Limb (tissue), 2 donors: ENCODE measurements at regions not wholly inside any gene's neighbourhood (a gene's known extent, or its start where the extent isn't known, plus 50 kb on each side); places are given as distances from the start of the nearest gene placed in this dataset.

Source experiments
- DNase-seq, 2 donors: peaks; one replicate each; pipeline ENCODE4 v3.0.0-alpha.2; 2016; ENCODE audit errors: extremely low spot score in 2 of 2

DNA sequence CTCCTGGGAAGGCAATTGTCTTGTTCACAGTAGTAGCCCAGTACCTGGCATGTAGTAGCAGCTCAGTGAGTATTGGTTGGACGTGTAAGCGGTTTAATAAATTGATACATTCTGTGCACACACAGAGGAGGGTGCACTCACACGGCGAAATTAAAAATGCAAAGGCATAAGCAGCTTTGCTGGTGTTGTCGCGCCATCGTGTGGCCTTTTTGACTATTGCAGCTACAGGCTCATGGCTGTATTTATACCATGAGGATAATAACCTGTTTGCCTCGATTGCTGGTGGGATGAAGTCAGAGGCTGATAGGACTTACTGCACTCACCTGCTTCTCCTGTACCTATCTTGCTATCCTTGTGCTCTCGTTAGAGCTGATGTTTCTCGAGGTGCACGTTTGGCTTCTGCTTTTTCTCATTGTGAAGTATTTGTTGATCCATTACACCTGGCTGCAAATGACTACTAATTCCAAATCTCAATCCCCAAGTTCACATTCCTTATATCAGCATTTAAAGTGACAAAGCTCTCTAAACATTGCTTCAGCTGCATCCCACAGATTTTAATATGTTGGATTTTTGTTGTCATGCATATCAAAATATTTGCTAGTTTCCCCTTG lies 61.5 kb downstream of the TBXT start:
- peak; percentile 73 to 86 for DNase-seq

DNA sequence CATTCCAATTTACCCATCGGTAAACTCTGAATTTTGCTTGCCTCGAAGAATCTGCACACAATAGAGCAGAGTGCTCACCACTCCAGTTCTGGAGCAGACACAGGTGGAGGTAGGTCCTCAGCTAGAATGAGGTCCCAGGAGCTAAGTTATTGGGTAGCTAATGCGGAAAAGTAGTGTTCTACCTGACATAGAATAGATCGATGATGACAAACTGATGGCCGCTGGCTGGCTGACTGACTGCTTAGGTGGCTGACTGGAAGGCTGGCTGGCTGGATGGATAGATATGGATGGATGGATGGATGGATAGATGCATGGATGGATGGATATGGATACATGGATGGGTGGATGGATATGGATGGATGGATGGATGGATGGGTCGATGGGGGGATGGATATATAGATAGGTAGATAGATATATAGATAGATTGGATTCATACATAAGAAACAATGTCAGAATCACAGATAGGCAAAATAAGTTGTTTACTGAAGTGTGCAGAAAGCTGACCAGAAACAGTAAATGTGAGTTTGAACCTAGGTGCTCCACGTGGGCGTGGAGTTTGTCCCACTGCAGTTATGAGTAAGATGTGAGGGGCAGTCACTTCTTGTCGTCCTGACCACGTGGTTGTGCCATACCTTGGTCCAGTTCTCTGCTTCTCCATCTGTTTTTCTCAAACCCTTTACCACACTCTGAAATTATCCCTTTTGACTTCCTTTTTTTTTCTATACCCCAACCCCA lies 62.1 kb downstream of the TBXT start:
- DNase-seq, result no peak

DNA sequence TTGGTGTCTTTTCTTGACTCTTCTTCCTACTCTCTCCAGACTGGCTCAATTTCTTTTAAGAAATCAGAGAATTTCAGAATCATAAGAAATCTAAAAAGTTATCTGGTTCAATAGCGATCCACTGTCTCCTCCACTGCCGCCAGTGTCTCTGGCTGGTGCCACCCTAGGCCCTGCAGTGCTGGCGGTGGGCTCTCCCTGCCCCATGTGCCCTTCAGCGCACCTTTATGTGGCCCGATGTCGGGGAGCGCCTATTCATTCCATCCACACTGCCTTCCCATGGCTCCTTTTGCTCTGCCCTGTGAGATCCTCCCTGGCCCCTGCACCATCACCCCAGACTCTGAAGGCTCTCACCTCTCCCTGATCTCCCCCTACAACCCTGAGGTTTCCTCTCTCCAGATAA lies 62.8 kb downstream of the TBXT start:
- DNase-seq, result no peak

DNA sequence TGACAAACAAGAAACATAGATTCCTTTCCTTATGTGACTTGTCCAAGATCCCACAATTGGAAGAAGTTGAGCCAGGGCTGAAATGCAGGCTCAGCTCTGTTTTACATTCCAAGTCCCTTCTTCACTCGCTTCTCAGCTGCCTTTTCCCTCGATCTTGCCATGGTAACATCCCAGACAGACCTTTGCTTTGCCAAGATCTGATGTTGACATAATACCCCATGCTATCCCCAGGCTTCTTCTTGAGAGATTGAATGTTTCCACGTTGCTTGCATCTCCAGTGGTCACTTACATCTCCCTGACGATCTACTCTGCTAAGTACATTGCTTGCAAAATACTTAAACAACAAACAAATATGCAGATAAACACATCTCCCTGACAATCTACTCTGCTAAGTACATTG lies 63.5 kb downstream of the TBXT start:
- DNase-seq, result no peak

DNA sequence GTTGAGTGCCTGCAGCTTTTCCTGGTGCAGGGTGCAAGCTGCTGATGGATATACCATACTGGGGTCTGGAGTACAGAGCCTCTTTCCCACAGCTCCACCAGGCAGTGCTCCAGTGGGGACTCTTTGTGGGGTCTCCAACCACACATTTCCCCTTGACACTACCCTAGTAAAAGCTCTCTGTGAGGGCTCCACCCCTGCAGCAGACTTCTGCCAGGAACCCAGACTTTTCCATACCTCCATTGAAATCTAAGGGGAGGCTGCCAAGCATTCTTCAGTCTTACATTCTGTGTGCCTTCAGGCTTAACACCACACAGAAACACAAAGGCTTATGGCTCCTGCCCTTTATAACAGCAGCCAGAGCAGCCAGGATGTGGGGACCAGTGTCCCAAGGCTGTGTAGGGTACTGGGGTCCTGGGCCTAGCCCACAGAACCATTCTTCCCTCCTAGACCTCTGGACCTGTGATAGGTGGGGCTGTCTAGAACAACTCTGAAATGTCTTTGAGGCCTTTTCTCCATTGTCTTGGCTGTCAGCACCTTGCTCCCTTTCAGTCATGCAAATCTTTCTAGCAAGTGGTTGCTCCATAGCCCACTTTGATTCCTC lies 65.7 kb downstream of the TBXT start:
- DNase-seq, result no peak

DNA sequence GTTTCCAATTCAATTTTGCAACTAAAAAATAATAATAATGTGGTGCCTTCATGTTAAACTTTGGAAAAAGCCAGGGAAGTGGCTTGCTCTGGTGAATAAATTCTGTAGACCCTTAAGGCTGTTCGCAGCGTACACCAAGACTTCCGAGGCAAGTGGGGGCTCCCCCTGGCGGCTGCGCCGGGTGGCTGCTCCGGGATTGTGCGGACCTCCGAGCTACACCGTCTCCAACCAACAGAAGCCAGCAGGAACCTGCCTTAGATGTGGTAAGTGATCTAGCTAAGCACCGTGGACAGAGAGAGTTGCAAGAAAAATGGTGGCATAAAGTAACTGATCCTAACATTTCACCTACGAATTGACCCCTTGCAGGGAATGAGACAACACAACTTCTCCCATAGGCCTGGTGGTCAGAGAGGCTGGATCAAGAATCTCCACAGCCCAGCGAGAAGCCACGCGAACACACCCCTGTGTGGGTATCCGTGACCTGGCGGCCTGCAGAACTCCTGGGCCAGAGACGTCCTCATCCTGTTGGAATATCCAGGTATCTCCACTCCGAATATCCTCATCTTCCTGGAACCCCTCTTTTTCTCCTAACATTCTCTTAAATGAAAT lies 69.6 kb downstream of the TBXT start:
- DNase-seq, result peak; percentile 65 to 89

DNA sequence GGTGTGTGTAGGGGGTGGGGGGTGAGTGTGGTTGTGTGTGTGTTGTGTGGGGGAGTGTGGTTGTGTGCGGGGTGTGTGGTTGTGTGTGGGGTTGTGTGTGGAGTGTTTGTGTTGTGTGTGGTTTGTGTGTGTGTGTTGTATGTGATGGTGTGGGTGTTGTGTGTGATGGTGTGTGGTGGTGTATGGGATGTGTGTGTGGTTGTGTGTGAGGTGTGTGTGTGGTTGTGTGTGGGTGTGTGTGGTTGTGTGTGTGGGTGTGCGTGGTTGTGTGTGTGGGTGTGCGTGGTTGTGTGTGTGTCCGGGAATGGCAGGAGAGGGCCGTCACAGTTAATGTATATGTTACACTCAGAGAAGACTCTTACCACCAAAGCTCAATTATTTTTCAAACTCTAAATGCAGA lies 79.8 kb downstream of the TBXT start:
- no peak for DNase-seq

GRCh38 chr6:166087246-166087645 lies 80.4 kb downstream of the TBXT start:
- DNase-seq, result no peak

DNA sequence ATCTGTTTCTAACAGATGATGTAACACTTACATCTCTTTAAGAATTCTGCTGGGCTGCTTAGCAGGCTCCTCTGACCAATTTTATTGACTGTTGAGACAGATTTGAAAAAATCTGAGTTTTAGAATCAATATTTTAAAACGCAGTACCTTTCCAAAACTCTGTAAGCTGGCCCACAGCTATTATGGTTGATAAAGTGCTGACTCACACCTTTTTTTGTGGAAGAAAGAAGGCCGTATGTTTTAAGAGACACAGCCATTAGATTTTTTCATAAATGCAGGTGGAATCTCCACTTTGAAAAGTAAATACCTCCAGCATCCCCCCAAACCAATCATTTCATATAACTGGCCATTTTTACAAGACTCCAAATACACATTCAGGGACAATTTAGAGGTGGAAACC lies 82.2 kb downstream of the TBXT start:
- DNase-seq, result no peak

- DNase-seq, result no peak
Observed at GRCh38 chr6:166084951-166085350, 82.7 kb downstream of the TBXT start.

GRCh38 chr6:166079841-166080240 lies 87.8 kb downstream of the TBXT start:
- DNase-seq, result no peak

DNA sequence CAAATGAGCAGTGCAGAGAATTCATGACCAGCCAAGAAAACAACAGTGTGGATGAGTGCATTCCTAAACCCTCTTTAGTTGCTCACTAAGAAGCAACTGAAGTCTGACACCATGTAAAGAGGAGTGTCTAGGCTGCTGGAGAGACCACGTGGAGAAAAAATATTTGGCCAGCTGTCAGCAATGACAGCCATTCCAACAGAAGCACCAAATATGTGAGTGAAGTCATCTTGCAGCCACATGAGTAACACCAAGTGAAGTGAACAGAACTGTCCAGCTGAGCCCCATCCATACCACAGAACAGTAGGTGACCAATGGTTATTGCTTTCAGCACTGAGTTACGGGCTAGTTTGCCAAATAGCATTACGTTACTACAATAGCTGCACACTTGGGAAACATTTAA lies 89.4 kb downstream of the TBXT start:
- DNase-seq, result peak; percentile 60 to 63

DNA sequence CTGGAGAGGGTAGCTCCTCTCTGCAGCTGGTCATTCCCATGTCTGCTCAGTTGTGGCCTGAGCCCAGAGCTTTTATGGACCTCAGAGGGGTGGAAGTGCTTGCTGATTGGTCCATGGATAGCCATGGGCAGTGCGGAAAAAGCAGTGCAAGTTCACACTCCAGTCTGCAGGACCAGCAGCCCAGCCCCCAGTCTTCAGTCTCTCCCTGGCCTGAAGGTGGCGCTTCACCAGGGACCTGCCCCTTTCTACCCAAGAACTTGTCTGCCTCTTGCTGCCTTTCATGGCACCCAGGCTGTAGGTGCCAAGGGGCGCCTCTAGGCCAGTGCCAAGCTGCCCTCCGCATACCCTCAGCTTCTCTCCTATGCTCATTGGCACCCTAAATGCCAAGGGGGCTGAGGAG lies 91.0 kb downstream of the TBXT start:
- DNase-seq, result no peak

GRCh38 chr6:166075925-166076324 lies 91.7 kb downstream of the TBXT start:
- no peak for DNase-seq

DNA sequence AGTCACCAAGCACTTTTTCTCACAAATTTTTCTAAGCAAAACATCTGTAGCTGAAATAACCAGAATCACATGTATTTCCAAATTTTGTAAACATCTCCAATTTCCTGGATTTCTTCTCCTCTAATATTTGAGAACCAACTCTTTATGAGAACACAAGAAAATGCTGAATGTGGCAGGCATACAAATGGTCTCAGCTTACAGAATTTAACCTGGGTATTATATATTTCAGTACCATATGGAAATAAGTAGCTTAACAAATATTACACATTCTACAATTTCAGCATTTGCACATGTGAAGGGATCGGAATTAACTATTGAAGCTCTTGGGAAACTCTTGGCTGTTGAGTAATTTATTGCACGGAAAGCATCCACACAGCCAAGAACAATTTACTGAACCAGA lies 92.5 kb downstream of the TBXT start:
- no peak for DNase-seq

DNA sequence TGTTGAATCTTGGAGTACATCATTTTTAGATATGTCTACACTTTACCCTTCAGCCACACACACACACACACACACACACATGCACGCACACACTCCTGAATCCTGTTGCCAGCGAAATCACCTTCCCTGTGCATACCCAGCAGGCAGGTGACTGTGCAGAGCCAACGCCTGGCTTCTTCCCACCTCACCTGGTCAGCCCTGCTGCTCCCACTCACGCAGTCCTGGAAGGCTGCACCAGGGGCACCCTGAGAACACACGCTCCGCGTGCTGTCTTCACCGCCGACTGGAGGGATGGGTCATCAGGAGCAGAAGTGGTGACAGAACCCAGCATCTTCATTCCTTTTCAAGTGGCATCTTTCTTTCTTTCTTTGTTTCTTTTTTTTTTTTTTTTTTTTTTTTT lies 94.6 kb downstream of the TBXT start:
- no peak for DNase-seq

- no peak for DNase-seq
Observed at GRCh38 chr6:166068768-166069167, 98.9 kb downstream of the TBXT start.

- DNase-seq, result peak; percentile 18 to 48
Observed at GRCh38 chr6:166058064-166058739, 109.4 kb downstream of the TBXT start.

GRCh38 chr6:166057431-166057830 lies 110.2 kb downstream of the TBXT start:
- no peak for DNase-seq

DNA sequence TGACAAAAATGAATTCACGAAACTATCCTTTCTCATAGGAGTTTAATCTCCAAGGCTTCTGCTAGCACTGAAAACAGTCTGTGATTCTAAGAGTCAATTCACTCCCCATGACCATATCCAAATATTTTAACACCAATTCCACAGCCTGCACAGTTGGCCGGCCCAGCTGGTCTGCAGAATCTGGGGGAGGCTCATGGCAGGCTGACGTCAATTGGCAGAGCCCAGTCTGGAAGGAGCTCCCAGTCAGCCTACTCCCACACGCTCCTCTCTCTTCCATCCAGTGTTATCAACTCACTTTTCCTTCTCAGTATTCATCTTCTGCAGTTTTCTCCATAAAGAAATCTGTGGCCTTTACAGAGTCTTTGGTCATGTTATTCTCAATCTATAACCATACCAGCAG lies 111.0 kb downstream of the TBXT start:
- peak in 1 of 2 donors; percentile 49 for DNase-seq

DNA sequence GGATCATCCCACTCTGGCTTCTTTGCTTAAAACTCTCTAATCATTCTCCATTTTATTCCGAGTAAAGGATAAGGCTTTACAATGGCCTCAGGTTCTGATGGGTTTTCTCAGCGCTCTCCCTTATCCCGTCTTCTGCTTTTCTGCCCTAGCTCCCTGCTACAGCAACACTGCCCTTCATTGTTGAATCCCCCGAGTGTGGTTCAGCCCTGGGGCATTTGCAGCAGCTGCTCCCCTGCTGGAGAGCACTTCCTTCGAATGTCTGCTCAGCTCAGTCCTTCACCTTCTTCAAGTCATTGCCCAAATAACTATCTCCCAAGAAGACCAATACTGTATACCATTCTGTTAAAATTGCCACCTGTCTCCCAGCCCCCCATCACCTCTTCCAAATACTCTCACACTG lies 111.8 kb downstream of the TBXT start:
- DNase-seq, result no peak

- no peak for DNase-seq
Observed at GRCh38 chr6:166052837-166053236, 114.8 kb downstream of the TBXT start.
